Cardiac septum (tissue), 1 donor: ENCODE measurements at regions not wholly inside any gene's neighbourhood (a gene's known extent, or its start where the extent isn't known, plus 50 kb on each side); places are given as distances from the start of the nearest gene placed in this dataset.

ENCODE experiments used
- DNase-seq: peaks from one replicate; pipeline ENCODE4 v3.0.0-alpha.2; 2020; ENCODE audit warnings: low spot score
- intact Hi-C: fragments of 100-400 bp; cut with DNase I; formaldehyde crosslinking; loops from one replicate; pipeline ENCODE4 v1.14.0; 2022
- donor health status: DM: no; HTN: no; CAD: no.

GRCh38 chr11:28520291-28520690 lies 412.1 kb downstream of the METTL15 start:
- no peak for DNase-seq
- intact Hi-C loops = no loop called here

- intact Hi-C loops = no loop called here
- DNase-seq = no peak
These were observed 410.6 kb downstream of the METTL15 start for GRCh38 chr11:28518825-28519224.

- intact Hi-C loops = no loop called here
- DNase-seq = no peak
These were observed 409.4 kb downstream of the METTL15 start for GRCh38 chr11:28517621-28518020.

- no peak for DNase-seq
- intact Hi-C loops = no loop called here
These were observed 406.2 kb downstream of the METTL15 start for GRCh38 chr11:28514391-28514790.

GRCh38 chr11:28512143-28512756 lies 404.1 kb downstream of the METTL15 start:
- intact Hi-C loops = no loop called here
- DNase-seq = no peak

GRCh38 chr11:28505232-28505631 lies 397.0 kb downstream of the METTL15 start:
- no peak for DNase-seq
- intact Hi-C loops = no loop called here

- DNase-seq = no peak
- intact Hi-C loops = no loop called here
These were observed 396.4 kb downstream of the METTL15 start for GRCh38 chr11:28504555-28505110.

GRCh38 chr11:28495333-28495732 lies 387.1 kb downstream of the METTL15 start:
- intact Hi-C loops = no loop called here
- no peak for DNase-seq

- intact Hi-C loops = no loop called here
- DNase-seq = no peak
These were observed 383.2 kb downstream of the METTL15 start for GRCh38 chr11:28491431-28491830.

- intact Hi-C loops = no loop called here
- DNase-seq = no peak
These were observed 382.7 kb downstream of the METTL15 start for GRCh38 chr11:28490773-28491382.

- intact Hi-C loops = no loop called here
These were observed 380.1 kb downstream of the METTL15 start for GRCh38 chr11:28488336-28488735.

GRCh38 chr11:28483072-28483867 lies 375.1 kb downstream of the METTL15 start:
- intact Hi-C loops = no loop called here
- no peak for DNase-seq

More at GRCh38 chr11:28488336-28488735, 380.1 kb downstream of the METTL15 start:
- no peak for DNase-seq

GRCh38 chr11:28482666-28483065 lies 374.5 kb downstream of the METTL15 start:
- intact Hi-C loops = no loop called here
- no peak for DNase-seq

GRCh38 chr11:28481616-28482480 lies 373.7 kb downstream of the METTL15 start:
- intact Hi-C loops = no loop called here
- no peak for DNase-seq

GRCh38 chr11:28480406-28480805 lies 372.2 kb downstream of the METTL15 start:
- intact Hi-C loops = no loop called here

GRCh38 chr11:28476864-28477263 lies 368.7 kb downstream of the METTL15 start:
- intact Hi-C loops = no loop called here
- DNase-seq = no peak

More at GRCh38 chr11:28480406-28480805, 372.2 kb downstream of the METTL15 start:
- no peak for DNase-seq

GRCh38 chr11:28476049-28476448 lies 367.9 kb downstream of the METTL15 start:
- intact Hi-C loops = no loop called here
- no peak for DNase-seq

GRCh38 chr11:28472904-28473303 lies 364.7 kb downstream of the METTL15 start:
- DNase-seq = no peak
- intact Hi-C loops = no loop called here

GRCh38 chr11:28471537-28471936 lies 363.3 kb downstream of the METTL15 start:
- DNase-seq = no peak
- intact Hi-C loops = no loop called here

- intact Hi-C loops = no loop called here
- DNase-seq = no peak
These were observed 362.0 kb downstream of the METTL15 start for GRCh38 chr11:28470180-28470579.
